ENCODE measurements at regions not wholly inside any gene's neighbourhood (a gene's known extent, or its start where the extent isn't known, plus 50 kb on each side); places are given as distances from the start of the nearest gene placed in this dataset.

DNA sequence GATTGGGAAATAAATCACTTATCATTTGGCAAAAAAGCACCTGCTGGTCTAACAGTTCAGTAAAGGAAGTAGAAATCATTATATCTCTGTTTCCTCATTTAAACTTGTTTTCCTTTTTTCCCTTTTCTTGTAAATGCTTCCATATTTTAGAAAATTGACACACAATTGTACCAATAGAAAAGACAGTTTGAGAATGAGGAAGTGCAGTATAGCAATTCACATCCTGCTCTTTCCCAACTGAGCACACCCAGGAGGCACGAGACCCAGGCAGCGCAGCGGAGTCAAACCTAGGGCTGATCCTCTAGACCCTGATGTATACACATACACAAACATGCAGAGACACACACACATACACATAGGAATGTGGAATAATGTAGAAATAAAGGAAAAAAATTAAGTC lies 74.8 kb upstream of the PACRGL start:
- Histone ChIP-seq H3K9me3 (ENCODE audit: low read depth) (no peaks in the 10 kb centered on the region), H3K27me3 (no peaks in the 10 kb centered on the region), H3K4me1 (ENCODE audit: low read depth) (peaks cover 20% of the 10 kb centered on the region), H3K27ac (peak overlapping the region; percentile 71), H3K36me3 (no peaks in the 10 kb centered on the region), H3K4me3 (no peak overlapping the region)
- TF ChIP-seq, protein P1, sequence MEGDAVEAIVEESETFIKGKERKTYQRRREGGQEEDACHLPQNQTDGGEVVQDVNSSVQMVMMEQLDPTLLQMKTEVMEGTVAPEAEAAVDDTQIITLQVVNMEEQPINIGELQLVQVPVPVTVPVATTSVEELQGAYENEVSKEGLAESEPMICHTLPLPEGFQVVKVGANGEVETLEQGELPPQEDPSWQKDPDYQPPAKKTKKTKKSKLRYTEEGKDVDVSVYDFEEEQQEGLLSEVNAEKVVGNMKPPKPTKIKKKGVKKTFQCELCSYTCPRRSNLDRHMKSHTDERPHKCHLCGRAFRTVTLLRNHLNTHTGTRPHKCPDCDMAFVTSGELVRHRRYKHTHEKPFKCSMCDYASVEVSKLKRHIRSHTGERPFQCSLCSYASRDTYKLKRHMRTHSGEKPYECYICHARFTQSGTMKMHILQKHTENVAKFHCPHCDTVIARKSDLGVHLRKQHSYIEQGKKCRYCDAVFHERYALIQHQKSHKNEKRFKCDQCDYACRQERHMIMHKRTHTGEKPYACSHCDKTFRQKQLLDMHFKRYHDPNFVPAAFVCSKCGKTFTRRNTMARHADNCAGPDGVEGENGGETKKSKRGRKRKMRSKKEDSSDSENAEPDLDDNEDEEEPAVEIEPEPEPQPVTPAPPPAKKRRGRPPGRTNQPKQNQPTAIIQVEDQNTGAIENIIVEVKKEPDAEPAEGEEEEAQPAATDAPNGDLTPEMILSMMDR (IDR thresholded peaks at IDR 0.05; ENCODE audit: low read depth, low read length): no peak
- no peak for DNase-seq (ENCODE audit: low read depth in 1 of 2, low spot score in 1 of 2)

DNA sequence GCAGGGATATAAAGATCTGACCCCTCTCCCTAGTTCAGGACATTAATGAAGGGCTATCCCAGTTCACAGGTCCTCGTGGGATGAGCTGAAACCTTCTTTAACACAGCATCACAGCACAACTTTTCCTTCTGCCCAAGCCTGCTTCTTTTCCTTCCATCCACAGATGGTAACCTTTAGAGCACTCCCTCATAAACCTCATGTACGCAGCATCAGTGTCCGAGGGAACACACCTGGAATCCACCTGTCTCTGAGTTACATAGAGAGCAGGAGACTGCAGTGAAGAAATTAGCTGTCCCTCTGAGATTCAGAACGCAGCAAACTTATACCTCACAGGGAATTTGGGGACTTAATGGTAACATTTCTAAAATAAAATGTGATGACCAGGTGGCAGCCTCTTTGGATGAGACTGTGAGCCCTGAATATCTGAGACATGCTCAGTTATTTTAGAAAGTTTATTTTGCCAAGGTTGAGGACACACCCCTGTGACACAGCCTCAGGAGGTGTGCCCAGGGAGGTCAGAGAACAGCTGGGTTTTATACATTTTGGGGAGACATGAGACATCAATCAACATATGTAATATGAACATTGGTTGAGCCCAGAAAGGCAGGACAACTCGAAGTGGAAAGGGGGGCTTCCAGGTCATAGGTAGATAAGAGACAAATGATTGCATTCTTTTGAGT lies 73.8 kb upstream of the PACRGL start:
- no peaks in the 10 kb centered on the region for H3K27me3 ChIP-seq
- peaks cover 20% of the 10 kb centered on the region for H3K4me1 ChIP-seq (ENCODE audit: low read depth)
- no peak for DNase-seq (ENCODE audit: low read depth in 1 of 2, low spot score in 1 of 2)
- H3K27ac ChIP-seq: peak overlapping the region; percentile 14
- no peaks in the 10 kb centered on the region for H3K36me3 ChIP-seq
- no peaks in the 10 kb centered on the region for H3K9me3 ChIP-seq (ENCODE audit: low read depth)
- no peak overlapping the region for H3K4me3 ChIP-seq
- TF ChIP-seq, protein P1 (IDR thresholded peaks at IDR 0.05; ENCODE audit: low read depth, low read length): no peak

DNA sequence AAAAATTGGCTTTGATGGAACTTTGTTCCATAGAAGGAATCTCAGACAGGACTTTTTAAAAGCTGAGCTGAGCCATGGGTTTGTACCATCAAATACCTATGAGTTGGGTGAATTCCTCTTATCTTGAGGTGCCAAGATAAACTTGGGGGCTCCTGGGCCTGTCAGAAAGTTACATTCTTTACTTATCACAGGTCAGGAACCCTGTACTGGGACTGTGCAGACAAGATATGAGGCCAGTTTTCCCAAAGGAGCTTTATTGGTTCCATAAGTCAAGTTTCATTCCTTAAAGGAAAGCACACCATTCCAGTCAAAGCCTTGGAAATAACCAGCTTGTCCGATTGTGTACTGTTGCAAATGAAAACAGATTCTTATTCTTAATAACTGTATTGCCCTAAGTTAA lies 72.4 kb upstream of the PACRGL start:
- Histone ChIP-seq H3K9me3 (ENCODE audit: low read depth) (no peaks in the 10 kb centered on the region), H3K27ac (no peak overlapping the region), H3K4me3 (no peak overlapping the region), H3K36me3 (no peaks in the 10 kb centered on the region), H3K4me1 (ENCODE audit: low read depth) (peaks cover 20% of the 10 kb centered on the region), H3K27me3 (no peaks in the 10 kb centered on the region)
- no peak for DNase-seq (ENCODE audit: low read depth in 1 of 2, low spot score in 1 of 2)
- TF ChIP-seq, protein P1 (IDR thresholded peaks at IDR 0.05; ENCODE audit: low read depth, low read length): no peak

DNA sequence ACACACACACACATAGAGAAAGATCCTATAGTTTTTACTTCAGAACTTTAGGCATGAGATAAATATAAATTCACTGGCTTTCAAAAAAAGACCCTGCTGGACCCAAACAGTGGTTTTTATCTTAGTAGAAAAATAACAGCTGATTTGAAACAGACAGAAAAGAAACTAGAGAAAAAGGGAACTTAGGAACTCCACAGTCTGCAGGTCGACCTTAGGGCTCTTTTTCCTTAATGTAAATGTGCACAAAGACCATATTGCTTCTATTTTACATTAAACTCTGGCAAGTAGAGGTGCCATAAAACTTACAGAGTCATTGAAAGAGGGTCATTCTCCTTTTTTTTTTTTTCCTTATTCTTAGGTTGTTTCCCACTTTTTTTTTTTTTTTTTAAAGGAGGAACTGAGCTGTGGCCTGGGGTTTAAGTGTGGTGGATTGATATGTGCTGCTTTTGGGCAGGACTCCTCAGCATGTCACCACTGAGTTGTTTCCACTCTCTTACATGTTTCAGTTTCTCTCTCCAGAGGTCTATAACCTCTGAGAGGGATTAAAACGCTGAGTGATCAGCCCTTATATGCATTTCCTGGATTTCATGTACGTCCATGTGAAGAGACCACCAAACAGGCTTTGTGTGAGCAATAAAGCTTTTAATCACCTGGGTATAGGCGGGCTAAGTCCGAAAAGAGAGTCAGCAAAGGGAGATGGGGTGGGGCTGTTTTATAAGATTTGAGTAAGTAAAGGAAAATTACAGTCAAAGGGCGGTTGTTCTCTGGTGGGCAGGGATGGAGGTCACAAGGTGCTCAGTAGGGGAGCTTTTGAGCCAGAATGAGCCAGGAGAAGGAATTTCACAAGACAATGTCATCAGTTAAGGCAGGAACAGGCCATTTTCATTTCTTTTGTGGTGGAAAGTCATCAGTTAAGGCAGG lies 70.8 kb upstream of the PACRGL start:
- Histone ChIP-seq H3K27me3 (no peaks in the 10 kb centered on the region), H3K36me3 (no peaks in the 10 kb centered on the region), H3K4me1 (ENCODE audit: low read depth) (peaks cover 14% of the 10 kb centered on the region), H3K9me3 (ENCODE audit: low read depth) (no peaks in the 10 kb centered on the region), H3K27ac (no peak overlapping the region), H3K4me3 (no peak overlapping the region)
- TF ChIP-seq, protein P1 (IDR thresholded peaks at IDR 0.05; ENCODE audit: low read depth, low read length): no peak
- DNase-seq (ENCODE audit: low read depth in 1 of 2, low spot score in 1 of 2): no peak

DNA sequence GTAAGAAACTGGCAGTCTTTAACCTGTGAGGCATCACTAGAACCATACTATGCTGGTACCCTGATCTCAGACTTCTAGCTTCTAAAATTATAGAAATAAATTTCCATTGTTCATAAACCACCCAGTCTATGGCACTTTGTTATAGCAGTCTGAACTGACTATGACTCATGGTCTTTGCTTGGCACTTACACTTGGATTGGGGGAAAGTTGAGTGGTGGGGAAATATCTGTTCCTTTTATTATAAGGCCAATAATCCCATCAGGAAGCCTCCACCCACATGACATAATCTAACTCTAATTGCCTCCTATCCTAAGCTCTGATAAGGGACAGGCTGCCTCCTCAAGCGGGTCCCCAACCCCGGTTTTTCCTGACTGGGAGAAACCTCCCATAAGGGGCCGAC lies 61.4 kb upstream of the PACRGL start:
- TF ChIP-seq, protein P1 (IDR thresholded peaks at IDR 0.05; ENCODE audit: low read depth, low read length): no peak
- DNase-seq (ENCODE audit: low read depth in 1 of 2, low spot score in 1 of 2): no peak
- H3K9me3 ChIP-seq (ENCODE audit: low read depth): no peaks in the 10 kb centered on the region
- no peak overlapping the region for H3K27ac ChIP-seq
- no peaks in the 10 kb centered on the region for H3K27me3 ChIP-seq
- no peaks in the 10 kb centered on the region for H3K4me1 ChIP-seq (ENCODE audit: low read depth)
- no peaks in the 10 kb centered on the region for H3K36me3 ChIP-seq
- no peak overlapping the region for H3K4me3 ChIP-seq
